ENCODE measurements at regions not wholly inside any gene's neighbourhood (a gene's known extent, or its start where the extent isn't known, plus 50 kb on each side); places are given as distances from the start of the nearest gene placed in this dataset.

DNA sequence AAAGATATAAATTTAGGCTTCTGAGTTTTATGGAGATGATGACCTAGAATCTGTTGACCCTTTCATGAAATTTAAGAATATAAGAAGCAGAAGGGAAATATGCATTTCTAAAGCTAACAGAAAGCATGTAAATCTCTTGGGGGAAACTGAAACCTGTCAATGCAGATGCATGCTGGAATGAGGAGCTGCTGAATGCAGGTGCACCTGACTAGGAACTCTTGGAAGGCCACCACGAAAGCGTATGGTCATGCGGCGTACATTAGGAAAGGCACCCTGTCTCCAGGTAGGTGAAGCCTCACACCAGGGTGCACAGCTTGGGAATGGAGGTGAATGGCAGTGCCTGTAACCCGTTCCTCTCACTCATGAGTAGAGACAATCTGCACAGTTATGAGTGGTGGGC lies 309.7 kb downstream of the SEC16B start:
- Histone ChIP-seq H3K9me2 (ENCODE audit: insufficient read depth, low read length) (no peaks in the 10 kb centered on the region), H3K4me3 (ENCODE audit: low read depth, low read length, poor library complexity, severe bottlenecking) (no peak overlapping the region), H3K36me3 (ENCODE audit: insufficient read depth, low read length) (no peaks in the 10 kb centered on the region), H3K27ac (ENCODE audit: low read depth, low read length, poor library complexity, severe bottlenecking) (no peak overlapping the region), H3K4me2 (ENCODE audit: low read length) (no peak overlapping the region), H3K4me1 (ENCODE audit: insufficient read depth, low read length, poor library complexity, severe bottlenecking) (no peaks in the 10 kb centered on the region), H3K9me3 (ENCODE audit: low read length) (no peaks in the 10 kb centered on the region), H4K20me1 (ENCODE audit: insufficient read depth, low read length) (no peaks in the 10 kb centered on the region), H2AFZ (ENCODE audit: low read length) (no peak overlapping the region), H3K79me2 (ENCODE audit: insufficient read depth, low read depth, low read length) (no peaks in the 10 kb centered on the region)
- CTCF ChIA-PET (ENCODE audit: unreplicated experiment), result no interaction called here
- no peak for DNase-seq (ENCODE audit: low spot score)
- TF ChIP-seq, protein P1, sequence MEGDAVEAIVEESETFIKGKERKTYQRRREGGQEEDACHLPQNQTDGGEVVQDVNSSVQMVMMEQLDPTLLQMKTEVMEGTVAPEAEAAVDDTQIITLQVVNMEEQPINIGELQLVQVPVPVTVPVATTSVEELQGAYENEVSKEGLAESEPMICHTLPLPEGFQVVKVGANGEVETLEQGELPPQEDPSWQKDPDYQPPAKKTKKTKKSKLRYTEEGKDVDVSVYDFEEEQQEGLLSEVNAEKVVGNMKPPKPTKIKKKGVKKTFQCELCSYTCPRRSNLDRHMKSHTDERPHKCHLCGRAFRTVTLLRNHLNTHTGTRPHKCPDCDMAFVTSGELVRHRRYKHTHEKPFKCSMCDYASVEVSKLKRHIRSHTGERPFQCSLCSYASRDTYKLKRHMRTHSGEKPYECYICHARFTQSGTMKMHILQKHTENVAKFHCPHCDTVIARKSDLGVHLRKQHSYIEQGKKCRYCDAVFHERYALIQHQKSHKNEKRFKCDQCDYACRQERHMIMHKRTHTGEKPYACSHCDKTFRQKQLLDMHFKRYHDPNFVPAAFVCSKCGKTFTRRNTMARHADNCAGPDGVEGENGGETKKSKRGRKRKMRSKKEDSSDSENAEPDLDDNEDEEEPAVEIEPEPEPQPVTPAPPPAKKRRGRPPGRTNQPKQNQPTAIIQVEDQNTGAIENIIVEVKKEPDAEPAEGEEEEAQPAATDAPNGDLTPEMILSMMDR (conservative IDR thresholded peaks at IDR 0.05; ENCODE audit: low read length), result no peak
- no peak for TF ChIP-seq EZH2phosphoT487 (IDR thresholded peaks at IDR 0.05; ENCODE audit: borderline replicate concordance, low read depth, low read length)
- intact Hi-C loops (cut with micrococcal nuclease; ENCODE audit: unreplicated experiment), result no loop called here
- no TSS peak for BruUV-seq (replicated peaks)
- POLR2A ChIA-PET, result no interaction called here

DNA sequence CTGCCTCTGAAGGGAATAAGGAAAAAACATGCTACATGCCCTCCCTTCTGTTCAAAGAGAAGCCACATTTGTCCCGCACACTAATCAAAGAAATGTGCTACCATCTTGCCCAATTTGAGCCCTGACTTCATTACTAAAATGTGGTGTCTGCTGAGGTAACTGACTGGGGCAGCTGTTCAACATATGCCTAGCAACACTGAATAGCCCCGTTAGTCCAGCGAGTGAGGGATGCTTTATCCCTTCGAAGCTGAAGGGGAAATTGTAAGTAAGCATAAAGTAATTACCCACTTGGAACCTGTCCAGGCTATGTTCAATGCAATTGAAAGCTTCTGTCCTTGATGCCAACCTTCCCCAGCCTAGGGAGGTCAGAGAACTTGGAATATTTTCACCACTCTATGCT lies 310.6 kb downstream of the SEC16B start:
- CTCF ChIA-PET (ENCODE audit: unreplicated experiment), result no interaction called here
- no peak for TF ChIP-seq EZH2phosphoT487 (IDR thresholded peaks at IDR 0.05; ENCODE audit: borderline replicate concordance, low read depth, low read length)
- TF ChIP-seq, protein P1 (conservative IDR thresholded peaks at IDR 0.05; ENCODE audit: low read length), result no peak
- no TSS peak for BruUV-seq (replicated peaks)

DNA sequence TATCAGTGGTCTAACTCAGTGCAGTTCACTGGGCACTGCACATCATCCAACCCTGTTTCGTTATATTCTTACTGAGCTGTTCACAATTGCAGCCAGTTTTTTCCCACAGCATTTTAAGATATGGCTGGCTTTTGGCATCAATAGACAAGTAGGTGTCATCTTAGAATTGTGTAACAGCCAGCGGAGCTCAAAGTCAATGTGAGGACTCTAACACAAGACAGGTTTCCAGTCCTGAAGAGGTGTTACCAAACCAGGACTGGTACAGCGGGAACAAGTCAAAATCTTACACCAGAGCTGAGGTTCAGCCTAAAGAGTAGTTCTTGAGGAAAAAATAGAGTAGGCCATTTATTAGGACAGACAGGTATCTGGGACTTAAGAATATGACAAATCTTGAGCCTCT lies 313.3 kb downstream of the SEC16B start:
- H2AFZ ChIP-seq (ENCODE audit: low read length), result no peak overlapping the region
- no peak overlapping the region for H3K4me3 ChIP-seq (ENCODE audit: low read depth, low read length, poor library complexity, severe bottlenecking)
- no peaks in the 10 kb centered on the region for H4K20me1 ChIP-seq (ENCODE audit: insufficient read depth, low read length)
- H3K27ac ChIP-seq (ENCODE audit: low read depth, low read length, poor library complexity, severe bottlenecking), result no peak overlapping the region
- no peak for DNase-seq (ENCODE audit: low spot score)
- ChIA-PET POLR2A (interaction anchor here (0.6 kb wide), 1 partner anchor 208 kb away, joined by 3 read pairs; no protein-coding TSS in a partner anchor), CTCF (ENCODE audit: unreplicated experiment) (no interaction called here)
- H3K36me3 ChIP-seq (ENCODE audit: insufficient read depth, low read length), result no peaks in the 10 kb centered on the region
- no peaks in the 10 kb centered on the region for H3K9me2 ChIP-seq (ENCODE audit: insufficient read depth, low read length)
- H3K4me1 ChIP-seq (ENCODE audit: insufficient read depth, low read length, poor library complexity, severe bottlenecking), result no peaks in the 10 kb centered on the region
- H3K79me2 ChIP-seq (ENCODE audit: insufficient read depth, low read depth, low read length), result no peaks in the 10 kb centered on the region
- BruUV-seq (replicated peaks), result no TSS peak
- intact Hi-C loops (cut with micrococcal nuclease; ENCODE audit: unreplicated experiment), result no loop called here
- no peak for TF ChIP-seq EZH2phosphoT487 (IDR thresholded peaks at IDR 0.05; ENCODE audit: borderline replicate concordance, low read depth, low read length)
- TF ChIP-seq, protein P1 (conservative IDR thresholded peaks at IDR 0.05; ENCODE audit: low read length), result no peak
- no peak overlapping the region for H3K4me2 ChIP-seq (ENCODE audit: low read length)
- no peaks in the 10 kb centered on the region for H3K9me3 ChIP-seq (ENCODE audit: low read length)

More for the DNA sequence above, 310.6 kb downstream of the SEC16B start:
- no peaks in the 10 kb centered on the region for H3K36me3 ChIP-seq (ENCODE audit: insufficient read depth, low read length)
- H3K79me2 ChIP-seq (ENCODE audit: insufficient read depth, low read depth, low read length), result no peaks in the 10 kb centered on the region
- H3K9me3 ChIP-seq (ENCODE audit: low read length), result no peaks in the 10 kb centered on the region
- DNase-seq (ENCODE audit: low spot score), result no peak
- no peak overlapping the region for H3K4me3 ChIP-seq (ENCODE audit: low read depth, low read length, poor library complexity, severe bottlenecking)
- intact Hi-C loops (cut with micrococcal nuclease; ENCODE audit: unreplicated experiment), result no loop called here
- H3K4me2 ChIP-seq (ENCODE audit: low read length), result no peak overlapping the region
- no peaks in the 10 kb centered on the region for H4K20me1 ChIP-seq (ENCODE audit: insufficient read depth, low read length)
- H3K27ac ChIP-seq (ENCODE audit: low read depth, low read length, poor library complexity, severe bottlenecking), result no peak overlapping the region
- H2AFZ ChIP-seq (ENCODE audit: low read length), result no peak overlapping the region
- H3K9me2 ChIP-seq (ENCODE audit: insufficient read depth, low read length), result no peaks in the 10 kb centered on the region
- POLR2A ChIA-PET, result no interaction called here
- no peaks in the 10 kb centered on the region for H3K4me1 ChIP-seq (ENCODE audit: insufficient read depth, low read length, poor library complexity, severe bottlenecking)

Data from OCI-LY7 (cell line).